CD14-positive monocyte (primary cell): ENCODE measurements at regions not wholly inside any gene's neighbourhood (a gene's known extent, or its start where the extent isn't known, plus 50 kb on each side); places are given as distances from the start of the nearest gene placed in this dataset.

Experiments
- DNase-seq, 3 donors: peaks; one replicate each; pipeline ENCODE4 v3.0.0-alpha.2; 2011 to 2022
- H2AFZ ChIP-seq: 2 replicates; pipeline ENCODE4 v1.6.0; 2012; ENCODE audit warnings: mild to moderate bottlenecking, low read depth, low read length, inconsistent platforms; ENCODE audit not compliant: insufficient read depth, poor library complexity, severe bottlenecking
- H3K27ac ChIP-seq, 2 donors: 1 replicate in 1 of 2; 2 replicates in 1 of 2; pipeline ENCODE4 v1.5.1; 2012 to 2013; ENCODE audit warnings: low read length in 2 of 2, control low read depth in 1 of 2, inconsistent platforms in 1 of 2, low read depth in 1 of 2, mild to moderate bottlenecking in 1 of 2
- H3K27me3 ChIP-seq, 2 donors: one replicate each; pipeline versions ENCODE4 v1.6.0 to v1.6.1; 2011 to 2013; ENCODE audit warnings: low read length in 2 of 2; ENCODE audit not compliant: control insufficient read depth in 2 of 2, insufficient read depth in 2 of 2
- H3K36me3 ChIP-seq, 2 donors: replicated peaks in 1 of 2; 1 replicate in 1 of 2; 2 replicates in 1 of 2; pipeline versions ENCODE4 v1.5.1 to v1.6.1; 2012 to 2013; ENCODE audit warnings: low read length in 2 of 2, control low read depth in 1 of 2, inconsistent platforms in 1 of 2, mild to moderate bottlenecking in 1 of 2; ENCODE audit not compliant: insufficient read depth in 2 of 2, control insufficient read depth in 1 of 2
- H3K4me1 ChIP-seq, 2 donors: 1 replicate in 1 of 2; 2 replicates in 1 of 2; pipeline versions ENCODE4 v1.5.1 to v1.6.1; 2012 to 2013; ENCODE audit warnings: low read length in 2 of 2, control low read depth in 1 of 2, inconsistent platforms in 1 of 2, mild to moderate bottlenecking in 1 of 2, moderate library complexity in 1 of 2; ENCODE audit not compliant: insufficient read depth in 2 of 2, control insufficient read depth in 1 of 2
- H3K4me2 ChIP-seq: replicated peaks from 2 replicates; pipeline ENCODE3; 2012; ENCODE audit warnings: low read length, moderate library complexity, mild to moderate bottlenecking; ENCODE audit not compliant: poor library complexity, severe bottlenecking; ENCODE audit errors: extremely low read depth
- H3K4me3 ChIP-seq, 3 experiments: fragments of 200-600 bp in 1 of 3; sonication (generic) in 1 of 3; replicated peaks in 1 of 3; 1 replicate in 2 of 3; 2 replicates in 1 of 3; pipeline ENCODE4 v1.5.1; 2011 to 2013; ENCODE audit warnings: low read length in 3 of 3, mild to moderate bottlenecking in 3 of 3, control low read depth in 2 of 3, low read depth in 2 of 3, inconsistent platforms in 1 of 3, moderate library complexity in 1 of 3
- H3K79me2 ChIP-seq: 2 replicates; pipeline ENCODE4 v1.6.0; 2012; ENCODE audit warnings: mild to moderate bottlenecking, control low read depth, inconsistent platforms, low read length, moderate library complexity; ENCODE audit not compliant: insufficient read depth
- H3K9ac ChIP-seq: 2 replicates; pipeline ENCODE4 v1.6.0; 2017; ENCODE audit warnings: low read length, mild to moderate bottlenecking; ENCODE audit not compliant: insufficient read depth, poor library complexity, severe bottlenecking
- H3K9me3 ChIP-seq, 2 donors: replicated peaks in 1 of 2; 1 replicate in 1 of 2; 2 replicates in 1 of 2; pipeline versions ENCODE4 v1.5.1 to v1.6.1; 2012 to 2013; ENCODE audit warnings: low read length in 2 of 2, control low read depth in 1 of 2; ENCODE audit not compliant: control insufficient read depth in 1 of 2, insufficient read depth in 1 of 2
- H4K20me1 ChIP-seq: 2 replicates; pipeline ENCODE4 v1.6.0; 2012; ENCODE audit warnings: mild to moderate bottlenecking, low read length, control low read depth, moderate library complexity; ENCODE audit not compliant: insufficient read depth
- H3K27ac Mint-ChIP-seq, 7 donors: one replicate each; pipeline ENCODE4 v1.8.0; 2020; ENCODE audit warnings: mild to moderate bottlenecking in 7 of 7, mixed read lengths in 7 of 7, moderate library complexity in 6 of 7, inconsistent platforms in 2 of 7
- H3K27me3 Mint-ChIP-seq, 3 donors: one replicate each; pipeline ENCODE4 v1.8.0; 2021 to 2022; ENCODE audit warnings: low read depth in 3 of 3, mild to moderate bottlenecking in 3 of 3, mixed read lengths in 3 of 3, moderate library complexity in 3 of 3, inconsistent platforms in 1 of 3
- H3K36me3 Mint-ChIP-seq, 2 donors: one replicate each; pipeline ENCODE4 v1.8.0; 2020; ENCODE audit warnings: mixed read lengths in 2 of 2, inconsistent platforms in 1 of 2, mild to moderate bottlenecking in 1 of 2
- H3K4me1 Mint-ChIP-seq: one replicate; pipeline ENCODE4 v1.8.0; 2020; ENCODE audit warnings: mild to moderate bottlenecking, mixed read lengths
- H3K4me3 Mint-ChIP-seq, 2 donors: one replicate each; pipeline ENCODE4 v1.8.0; 2020; ENCODE audit warnings: mild to moderate bottlenecking in 2 of 2, mixed read lengths in 2 of 2, moderate library complexity in 1 of 2
- H3K9me3 Mint-ChIP-seq, 7 donors: one replicate each; pipeline ENCODE4 v1.8.0; 2020 to 2022; ENCODE audit warnings: mixed read lengths in 7 of 7, mild to moderate bottlenecking in 6 of 7, moderate library complexity in 6 of 7, inconsistent platforms in 2 of 7
- WGBS: methylation state at CpG from one replicate; pipeline ENCODE4 v1.1.5; 2013; ENCODE audit warnings: missing lambda C conversion rate; ENCODE audit not compliant: insufficient coverage; 5-methylcytosine and 5-hydroxymethylcytosine counted together
- intact Hi-C, 2 donors: fragments of 100-400 bp; cut with micrococcal nuclease; formaldehyde crosslinking; loops; one replicate each; pipeline versions ENCODE4 v1.15.0 to v1.15.1; 2023
- TF ChIP-seq, protein P1 (sequence below): fragments of 200-600 bp; IDR thresholded peaks from one replicate; pipeline ENCODE4 v1.8.0; 2022; ENCODE audit warnings: antibody characterized with exemption, mild to moderate bottlenecking

DNA sequence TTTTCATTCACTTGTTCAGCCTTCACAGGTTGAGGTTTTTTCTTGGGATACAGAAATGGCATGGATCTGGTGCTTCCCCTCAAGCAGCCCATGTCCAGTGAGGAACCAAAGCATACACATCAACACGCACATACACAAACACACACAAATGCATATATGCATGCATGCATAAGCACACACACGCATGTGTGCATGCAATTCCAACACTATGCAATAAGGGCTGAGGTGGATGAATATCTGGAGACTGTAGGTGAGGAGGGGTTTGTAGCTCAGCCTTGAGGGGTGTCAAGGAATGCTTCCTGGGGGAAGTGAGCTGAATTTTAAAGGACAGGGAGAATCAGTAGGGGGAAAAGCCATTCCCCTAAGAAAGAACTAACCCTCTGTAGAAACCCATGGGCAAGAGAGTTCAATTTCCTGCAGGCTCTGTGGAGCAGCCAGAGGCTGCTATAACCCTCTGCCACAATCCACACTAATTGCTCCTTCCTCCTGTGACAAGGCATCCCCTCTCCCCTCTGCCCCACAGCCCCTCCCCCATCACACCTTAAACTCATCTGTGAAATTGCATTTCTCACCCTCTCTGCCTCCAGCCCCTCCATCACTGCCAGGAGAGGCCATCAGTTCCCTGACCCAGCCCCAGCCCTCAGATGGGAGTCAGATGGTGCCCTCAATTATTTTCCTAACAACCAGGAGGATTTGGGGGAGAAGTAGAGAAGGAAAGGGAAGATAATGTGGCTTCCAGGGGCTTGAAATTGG, 316.4 kb downstream of the RPS24 start:
- no peaks in the 10 kb centered on the region for H3K79me2 ChIP-seq
- H3K27ac Mint-ChIP-seq, result no peak overlapping the region

DNA sequence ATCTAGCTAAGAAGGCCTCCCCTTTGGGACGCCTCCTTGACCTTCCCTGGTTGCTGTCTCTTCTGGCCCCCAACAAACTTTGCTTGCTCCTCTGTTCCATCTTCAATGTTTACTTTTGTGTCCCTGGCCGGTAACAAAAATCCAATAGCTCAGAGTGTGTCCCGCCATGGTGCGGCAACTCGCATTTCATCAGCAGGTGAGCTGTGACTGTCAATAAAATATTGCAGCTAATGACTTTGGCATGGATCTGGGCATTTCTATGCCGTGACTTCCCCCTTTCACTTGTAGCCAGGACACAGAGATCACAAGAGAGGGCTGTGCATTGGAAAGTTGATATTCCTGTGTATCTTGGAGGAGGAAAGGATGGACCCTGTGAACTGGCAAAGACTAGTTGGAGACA, 317.6 kb downstream of the RPS24 start:
- Mint-ChIP-seq H3K9me3 (peaks cover 0 to 4% (median 0%) of the 10 kb centered on the region in 7 donors), H3K27me3 (peaks cover 4 to 7% (median 6%) of the 10 kb centered on the region in 3 donors), H3K4me1 (no peaks in the 10 kb centered on the region), H3K36me3 (no peaks in the 10 kb centered on the region), H3K27ac (no peak overlapping the region), H3K4me3 (no peak overlapping the region)
- intact Hi-C loops, result no loop called here
- Histone ChIP-seq H3K4me1 (no peaks in the 10 kb centered on the region), H3K9me3 (no peaks in the 10 kb centered on the region), H4K20me1 (no peaks in the 10 kb centered on the region), H3K36me3 (no peaks in the 10 kb centered on the region), H3K4me3 (no peak overlapping the region), H3K27me3 (no peaks in the 10 kb centered on the region), H3K27ac (no peak overlapping the region), H3K79me2 (no peaks in the 10 kb centered on the region), H3K9ac (no peak overlapping the region), H2AFZ (no peak overlapping the region), H3K4me2 (no peak overlapping the region)
- no peak for DNase-seq
- WGBS, result 92% methylated on average over 5 of the region's 6 CpGs
- TF ChIP-seq, protein P1, sequence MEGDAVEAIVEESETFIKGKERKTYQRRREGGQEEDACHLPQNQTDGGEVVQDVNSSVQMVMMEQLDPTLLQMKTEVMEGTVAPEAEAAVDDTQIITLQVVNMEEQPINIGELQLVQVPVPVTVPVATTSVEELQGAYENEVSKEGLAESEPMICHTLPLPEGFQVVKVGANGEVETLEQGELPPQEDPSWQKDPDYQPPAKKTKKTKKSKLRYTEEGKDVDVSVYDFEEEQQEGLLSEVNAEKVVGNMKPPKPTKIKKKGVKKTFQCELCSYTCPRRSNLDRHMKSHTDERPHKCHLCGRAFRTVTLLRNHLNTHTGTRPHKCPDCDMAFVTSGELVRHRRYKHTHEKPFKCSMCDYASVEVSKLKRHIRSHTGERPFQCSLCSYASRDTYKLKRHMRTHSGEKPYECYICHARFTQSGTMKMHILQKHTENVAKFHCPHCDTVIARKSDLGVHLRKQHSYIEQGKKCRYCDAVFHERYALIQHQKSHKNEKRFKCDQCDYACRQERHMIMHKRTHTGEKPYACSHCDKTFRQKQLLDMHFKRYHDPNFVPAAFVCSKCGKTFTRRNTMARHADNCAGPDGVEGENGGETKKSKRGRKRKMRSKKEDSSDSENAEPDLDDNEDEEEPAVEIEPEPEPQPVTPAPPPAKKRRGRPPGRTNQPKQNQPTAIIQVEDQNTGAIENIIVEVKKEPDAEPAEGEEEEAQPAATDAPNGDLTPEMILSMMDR, result no peak

More for the DNA sequence above, 316.4 kb downstream of the RPS24 start:
- Histone ChIP-seq H3K36me3 (no peaks in the 10 kb centered on the region), H3K4me3 (no peak overlapping the region), H3K27me3 (no peaks in the 10 kb centered on the region), H2AFZ (no peak overlapping the region), H3K9ac (no peak overlapping the region), H3K9me3 (no peaks in the 10 kb centered on the region), H3K27ac (no peak overlapping the region), H3K4me2 (no peak overlapping the region), H4K20me1 (no peaks in the 10 kb centered on the region), H3K4me1 (no peaks in the 10 kb centered on the region)
- no peaks in the 10 kb centered on the region for H3K4me1 Mint-ChIP-seq
- intact Hi-C loops, result no loop called here
- H3K36me3 Mint-ChIP-seq, result no peaks in the 10 kb centered on the region
- H3K4me3 Mint-ChIP-seq, result no peak overlapping the region
- H3K9me3 Mint-ChIP-seq, result peaks cover 0 to 5% (median 0%) of the 10 kb centered on the region in 7 donors
- peaks cover 6 to 7% (median 7%) of the 10 kb centered on the region in 3 donors for H3K27me3 Mint-ChIP-seq
- no CpG with 5 or more reads among the region's 2 CpGs for WGBS
- TF ChIP-seq, protein P1, result no peak
- DNase-seq, result no peak
